ENCODE measurements at regions not wholly inside any gene's neighbourhood (a gene's known extent, or its start where the extent isn't known, plus 50 kb on each side); places are given as distances from the start of the nearest gene placed in this dataset.

- Histone ChIP-seq H3K9ac (ENCODE audit: low read length) (no peak overlapping the region), H3K4me2 (ENCODE audit: low read length) (no peak overlapping the region), H2AFZ (ENCODE audit: low read depth, low read length, poor library complexity, severe bottlenecking) (no peak overlapping the region), H3K36me3 (ENCODE audit: control insufficient read depth in 1 of 2, insufficient read depth in 2 of 2, low read length in 2 of 2) (no peaks in the 10 kb centered on the region), H3K9me2 (ENCODE audit: insufficient read depth) (no peaks in the 10 kb centered on the region), H3K27me3 (ENCODE audit: insufficient read depth, low read length) (no peaks in the 10 kb centered on the region), H3K27ac (ENCODE audit: low read depth, low read length) (no peak overlapping the region), H3K4me3 (replicated peaks in 1 of 2; ENCODE audit: low read depth in 1 of 2, low read length in 2 of 2) (no peak overlapping the region), H3K79me2 (ENCODE audit: insufficient read depth, low read length) (no peaks in the 10 kb centered on the region), H3K9me3 (ENCODE audit: control insufficient read depth in 1 of 2, insufficient read depth in 1 of 2, low read depth in 1 of 2, low read length in 2 of 2) (no peaks in the 10 kb centered on the region), H3K4me1 (ENCODE audit: control insufficient read depth in 1 of 2, insufficient read depth in 2 of 2, low read length in 2 of 2) (no peaks in the 10 kb centered on the region), H4K20me1 (ENCODE audit: insufficient read depth) (no peaks in the 10 kb centered on the region)
- CTCF ChIA-PET = no interaction called here
- intact Hi-C loops (cut with micrococcal nuclease) = no loop called here
- RAD21 ChIA-PET (ENCODE audit: low non-redundant PET in 1 of 2, low total read pairs in 2 of 2, uncharacterized antibody in 2 of 2, unreplicated experiment in 2 of 2) = no interaction called here
- DNase-seq (ENCODE audit: low read depth, low spot score) (no peak), ATAC-seq (no peak)
- no peak for TF ChIP-seq ATF3 (IDR thresholded peaks at IDR 0.05)
- no peak for TF ChIP-seq ZFX (IDR thresholded peaks at IDR 0.05)
- TF ChIP-seq EZH2phosphoT487 (IDR thresholded peaks at IDR 0.05; ENCODE audit: borderline replicate concordance) = no peak
- no peak for TF ChIP-seq POLR2AphosphoS5 (IDR thresholded peaks at IDR 0.05; ENCODE audit: low read depth, low read length)
- no peak for TF ChIP-seq EGR1 (IDR thresholded peaks at IDR 0.05; ENCODE audit: low read depth)
- TF ChIP-seq CBX3 (IDR thresholded peaks at IDR 0.05; ENCODE audit: low read depth) = no peak
- TF ChIP-seq ELF1 (IDR thresholded peaks at IDR 0.05; ENCODE audit: borderline replicate concordance, low read depth) = no peak
- TF ChIP-seq TCF7L2 (IDR thresholded peaks at IDR 0.05; ENCODE audit: borderline replicate concordance, extremely low read depth, insufficient read depth, insufficient read length) = no peak
- TF ChIP-seq, protein P1, sequence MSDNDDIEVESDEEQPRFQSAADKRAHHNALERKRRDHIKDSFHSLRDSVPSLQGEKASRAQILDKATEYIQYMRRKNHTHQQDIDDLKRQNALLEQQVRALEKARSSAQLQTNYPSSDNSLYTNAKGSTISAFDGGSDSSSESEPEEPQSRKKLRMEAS (IDR thresholded peaks at IDR 0.05) = no peak
- TF ChIP-seq RAD21 (IDR thresholded peaks at IDR 0.05; ENCODE audit: low read depth) = no peak
- no peak for TF ChIP-seq POLR2A (IDR thresholded peaks at IDR 0.05; ENCODE audit: borderline replicate concordance, extremely low read depth, insufficient read depth, insufficient read length)
- no peak for TF ChIP-seq EZH2 (IDR thresholded peaks at IDR 0.05)
- TF ChIP-seq REST (IDR thresholded peaks at IDR 0.05; ENCODE audit: low read depth) = no peak
- POLR2A ChIA-PET = no interaction called here
- BruUV-seq (replicated peaks) = no TSS peak
Measured at GRCh38 chr4:11042760-11043159, 358.2 kb upstream of the CLNK start.
